Kidney capillary endothelial cell (primary cell): ENCODE measurements at regions not wholly inside any gene's neighbourhood (a gene's known extent, or its start where the extent isn't known, plus 50 kb on each side); places are given as distances from the start of the nearest gene placed in this dataset.
A peak's percentile ranks its signal among the peaks of the same experiment; 100 is the strongest.
"Not testable (repeated sequence)": the region's sequence is repeated elsewhere in the genome, so short reads cannot be mapped to it uniquely, and the experiment has no call there.

Source experiments
- DNase-seq: peaks from one replicate; pipeline ENCODE4 v3.0.0-alpha.2; 2018; ENCODE audit warnings: low spot score

DNA sequence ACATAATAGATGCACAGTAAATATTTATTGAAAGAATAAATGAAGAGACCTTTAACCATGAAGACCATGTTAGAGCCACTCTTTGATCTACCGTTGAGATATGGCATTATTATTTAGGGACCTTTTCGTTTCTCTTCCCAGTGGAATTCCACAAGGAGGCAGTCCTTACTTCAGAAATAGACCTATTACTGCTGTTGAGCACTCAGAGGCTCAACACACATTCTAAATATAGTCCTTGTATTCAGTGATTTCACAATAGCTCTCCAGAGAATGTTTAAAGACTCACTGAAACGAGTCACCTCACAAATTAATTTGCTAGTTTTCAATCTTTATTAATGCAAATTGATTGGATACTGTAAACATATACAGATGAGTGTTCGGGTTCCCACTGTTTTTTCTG lies 603.8 kb downstream of the CDH8 start:
- peak; percentile 1 for DNase-seq

DNA sequence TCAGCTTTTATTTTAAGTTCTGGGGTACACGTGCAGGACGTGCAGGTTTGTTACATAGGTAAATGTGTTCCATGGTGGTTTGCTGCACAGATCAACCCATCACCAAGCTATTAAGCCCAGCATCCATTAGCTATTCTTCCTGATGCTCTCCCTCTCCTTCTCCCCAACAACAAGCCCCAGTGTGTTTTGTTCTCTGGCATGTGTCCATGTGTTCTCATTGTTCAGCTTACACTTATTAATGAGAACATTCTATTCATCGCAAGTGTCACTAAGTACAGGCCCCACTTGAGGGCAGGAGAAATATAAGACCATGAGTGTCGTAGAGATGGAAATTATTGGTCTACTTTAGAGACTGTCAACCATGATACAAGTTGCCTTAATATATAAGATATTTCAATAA lies 615.1 kb downstream of the CDH8 start:
- DNase-seq, result no peak

DNA sequence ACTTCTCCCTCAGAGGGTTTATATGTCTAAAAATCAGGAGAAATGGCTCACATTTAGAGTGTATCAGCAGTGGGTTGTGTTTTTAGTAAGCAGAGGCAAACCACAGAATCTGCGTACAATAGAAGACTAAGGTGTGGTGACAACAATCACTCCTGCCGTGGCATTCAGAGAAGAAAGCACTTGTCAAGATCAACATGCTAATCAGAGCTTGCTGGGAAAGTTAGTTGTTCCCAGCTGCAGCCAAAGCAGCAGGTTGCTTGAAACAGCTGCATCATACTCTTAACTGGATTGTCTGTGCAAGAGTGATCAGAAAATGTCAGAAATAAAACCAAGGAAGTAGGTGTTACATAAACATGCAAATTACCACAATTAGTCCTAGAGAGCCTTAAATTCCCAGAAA lies 616.4 kb downstream of the CDH8 start:
- no peak for DNase-seq

DNA sequence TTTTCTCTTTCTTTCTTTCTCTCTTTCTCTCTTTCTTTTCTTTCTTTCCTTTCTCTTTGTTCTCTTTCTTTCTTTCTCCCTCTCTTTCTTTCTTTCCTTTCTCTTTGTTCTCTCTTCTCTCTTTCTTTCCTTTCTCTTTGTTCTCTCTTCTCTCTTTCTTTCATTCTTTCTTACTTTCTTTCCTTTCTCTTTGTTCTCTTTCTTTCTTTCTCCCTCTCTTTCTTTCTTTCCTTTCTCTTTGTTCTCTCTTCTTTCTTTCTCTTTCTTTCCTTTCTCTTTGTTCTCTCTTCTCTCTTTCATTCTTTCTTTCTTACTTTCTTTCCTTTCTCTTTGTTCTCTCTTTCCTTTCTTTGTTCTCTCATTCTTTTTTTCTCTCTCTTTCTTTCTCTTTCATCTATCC lies 617.4 kb downstream of the CDH8 start:
- not testable (repeated sequence) for DNase-seq

DNA sequence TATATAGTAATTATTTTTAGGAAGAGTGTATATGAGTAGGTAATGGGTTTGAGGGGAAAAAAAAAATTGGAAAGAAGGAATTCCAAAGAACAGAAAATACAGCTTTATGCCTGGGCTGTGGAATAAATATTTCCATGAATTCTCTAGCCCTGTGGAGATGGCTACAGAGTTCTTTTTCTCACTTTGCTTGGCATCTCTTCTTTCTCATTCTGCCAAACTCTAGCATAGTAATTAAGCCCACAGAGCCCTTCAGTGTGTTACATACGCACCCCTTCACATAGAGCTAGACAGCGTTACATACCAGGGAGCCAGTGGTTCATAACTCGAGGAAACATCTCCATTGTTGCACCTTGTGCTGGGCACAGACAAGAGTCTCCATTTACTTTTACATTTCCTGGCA lies 621.1 kb downstream of the CDH8 start:
- DNase-seq, result no peak

DNA sequence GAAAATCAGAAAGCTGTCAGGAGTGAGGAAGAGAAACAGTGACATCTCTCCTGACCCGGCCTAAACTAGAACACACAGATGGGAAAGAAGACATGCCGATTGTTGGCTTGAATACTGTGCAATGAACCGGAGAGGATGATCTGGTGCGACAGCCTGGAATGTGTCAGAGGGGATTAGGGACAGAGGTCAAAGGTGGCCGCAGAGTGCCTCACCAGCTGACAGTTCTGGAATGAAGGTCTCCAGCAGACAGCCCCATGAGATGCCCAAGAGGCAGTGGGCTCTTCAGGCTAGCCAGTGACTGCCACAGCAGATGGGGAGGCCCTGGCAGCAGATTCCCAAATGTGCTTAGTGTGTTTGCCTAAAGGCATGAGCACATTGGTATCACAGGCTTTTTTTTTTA lies 623.2 kb downstream of the CDH8 start:
- no peak for DNase-seq

DNA sequence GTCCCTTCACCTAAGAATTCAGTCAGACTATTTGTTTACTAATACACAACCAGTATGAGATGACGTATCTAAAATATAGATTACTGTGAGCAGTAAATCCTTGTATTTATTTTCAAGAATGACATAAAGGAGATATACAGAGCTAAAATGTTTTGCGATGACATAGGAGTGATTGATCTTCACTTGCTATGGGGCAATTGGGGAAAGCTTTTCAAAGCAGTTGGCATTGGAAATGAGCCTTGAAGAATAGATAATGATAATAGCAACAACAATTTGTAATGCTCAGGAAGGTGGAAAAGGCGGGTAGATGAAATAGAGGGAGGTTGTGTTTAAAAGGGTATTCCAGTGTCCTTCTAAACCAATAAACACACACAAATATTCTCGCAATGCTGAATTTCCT lies 623.7 kb downstream of the CDH8 start:
- no peak for DNase-seq

DNA sequence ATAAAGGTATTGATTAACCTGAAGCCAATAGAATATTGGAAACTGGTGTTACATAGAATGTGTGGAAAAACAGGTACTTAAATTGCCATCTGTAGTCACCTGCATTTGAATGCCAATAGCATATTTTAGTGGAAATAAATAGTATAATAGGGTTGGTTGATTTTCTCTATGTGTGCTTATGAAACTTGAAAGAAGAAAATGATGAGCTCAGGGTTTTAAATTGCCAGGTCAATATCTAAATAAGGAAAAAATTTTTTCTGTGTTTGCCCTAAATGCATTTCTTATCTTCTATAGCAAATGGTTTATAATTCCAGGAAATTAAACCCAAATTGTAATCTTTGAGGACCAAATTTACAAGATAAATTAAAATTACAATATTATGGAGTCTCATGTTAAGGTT lies 626.6 kb downstream of the CDH8 start:
- DNase-seq, result no peak

DNA sequence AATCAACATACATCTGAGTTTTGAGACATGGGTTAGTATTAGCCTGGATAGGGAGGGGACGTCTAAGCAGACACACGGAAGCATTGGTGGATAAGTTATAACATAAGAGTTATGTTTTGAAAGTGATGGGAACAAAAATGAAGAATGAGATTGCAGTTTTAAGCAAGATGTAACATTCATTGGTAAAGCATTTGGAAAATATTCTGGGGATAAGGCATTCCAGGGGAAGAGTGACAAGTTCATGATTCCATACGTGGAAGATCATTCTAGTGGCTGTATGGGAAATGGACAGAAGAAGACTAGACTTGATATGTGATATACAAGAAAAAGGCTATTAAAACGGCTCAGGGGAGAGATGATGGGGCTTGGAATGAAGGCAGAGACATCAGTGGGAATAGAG lies 632.9 kb downstream of the CDH8 start:
- DNase-seq, result no peak

DNA sequence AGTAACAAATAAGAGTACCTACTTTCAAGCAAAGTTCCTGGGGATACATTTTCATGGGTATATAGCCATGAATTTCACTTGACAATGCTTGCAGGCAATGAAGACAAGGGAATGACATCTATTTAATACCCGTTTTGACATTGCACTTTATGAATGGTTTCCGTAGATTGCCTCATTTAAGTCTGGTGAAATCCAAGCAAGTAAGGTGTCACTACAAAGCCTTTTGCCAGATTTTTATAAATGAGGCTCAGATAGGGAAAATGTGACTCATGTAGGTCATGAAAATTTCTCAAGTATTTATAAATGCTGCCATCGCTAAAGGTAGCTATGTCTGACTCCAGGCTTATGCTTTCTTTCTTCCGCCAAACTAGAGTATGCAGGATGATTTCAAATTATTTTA lies 644.3 kb downstream of the CDH8 start:
- no peak for DNase-seq

DNA sequence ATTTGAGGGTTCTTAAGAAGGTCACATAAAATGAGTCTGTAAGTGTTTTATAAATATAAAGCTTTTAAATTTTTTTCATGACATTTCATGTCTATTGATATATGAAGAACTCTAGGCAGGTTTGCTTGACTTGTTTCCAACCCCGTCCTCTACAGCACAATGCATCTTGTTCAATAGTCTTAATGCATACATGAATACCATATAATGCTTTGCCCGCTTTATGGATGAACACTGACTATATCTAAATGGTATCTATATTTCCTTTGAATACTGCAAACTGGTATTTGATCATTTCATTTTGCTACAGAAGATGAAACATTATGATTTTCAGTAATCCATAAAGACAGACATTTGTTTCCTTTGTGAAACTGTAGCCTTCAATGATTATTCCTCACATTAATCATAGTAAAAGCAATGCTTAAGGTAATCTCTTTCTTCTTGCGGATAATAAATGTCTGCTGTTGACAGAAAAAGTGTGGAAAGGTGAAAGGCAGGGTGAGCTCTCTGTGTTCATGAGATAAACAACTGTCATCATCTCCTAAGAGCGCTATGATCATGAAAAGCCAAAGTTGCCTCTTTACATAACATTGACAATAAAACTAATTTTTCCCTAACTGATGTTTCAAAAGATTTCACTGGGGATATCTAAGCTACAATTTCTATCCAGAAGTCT lies 645.1 kb downstream of the CDH8 start:
- DNase-seq, result no peak

DNA sequence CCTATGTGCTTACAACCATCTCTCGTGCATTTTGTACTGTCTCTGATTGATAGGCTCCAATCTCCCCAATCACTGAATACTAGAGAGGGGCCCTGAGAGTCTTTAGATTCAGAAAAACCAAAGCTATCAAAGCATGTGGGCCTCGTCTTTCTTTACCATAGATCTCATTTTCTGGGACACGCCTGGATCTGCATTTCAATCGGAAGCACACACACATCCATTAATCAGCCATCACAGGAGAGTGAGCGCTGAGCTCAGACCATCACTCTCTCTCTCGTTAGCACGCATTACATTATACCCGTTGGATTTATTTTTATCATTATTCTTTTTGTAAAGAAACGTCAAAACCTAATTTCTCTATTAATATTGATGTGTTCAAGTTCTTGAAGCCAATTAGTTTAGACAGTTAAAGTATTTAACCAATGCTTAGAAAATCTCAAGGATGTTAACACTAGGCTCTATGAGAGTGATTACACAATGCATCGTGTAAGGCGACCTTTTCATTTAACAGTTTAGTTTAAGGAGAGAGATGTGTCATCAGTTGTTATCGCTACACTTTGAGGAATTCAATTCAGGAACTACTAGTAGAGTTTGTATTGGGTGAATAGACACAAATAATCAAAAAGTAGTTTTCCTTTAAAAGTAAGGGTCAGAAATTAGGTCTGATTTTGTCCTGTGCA lies 650.7 kb downstream of the CDH8 start:
- DNase-seq, result no peak

DNA sequence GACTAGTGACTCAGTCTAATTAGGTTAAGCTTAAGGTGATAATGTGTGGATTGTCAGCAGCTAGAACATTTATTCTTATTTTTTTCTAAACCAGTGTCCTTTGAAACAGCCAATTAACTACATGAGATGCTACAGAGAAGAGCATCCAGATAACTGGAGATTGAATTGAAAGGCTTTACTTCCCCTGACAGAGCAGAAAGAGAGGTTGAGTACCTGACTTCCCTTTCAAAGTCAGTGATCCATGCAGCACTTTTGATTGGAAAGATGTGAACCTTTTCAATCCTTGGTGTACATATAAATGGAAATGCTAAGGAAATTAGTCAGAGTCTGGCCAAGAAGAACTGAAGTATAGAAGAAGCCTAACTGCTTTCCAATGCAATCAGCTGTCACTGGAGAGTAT lies 653.8 kb downstream of the CDH8 start:
- no peak for DNase-seq

DNA sequence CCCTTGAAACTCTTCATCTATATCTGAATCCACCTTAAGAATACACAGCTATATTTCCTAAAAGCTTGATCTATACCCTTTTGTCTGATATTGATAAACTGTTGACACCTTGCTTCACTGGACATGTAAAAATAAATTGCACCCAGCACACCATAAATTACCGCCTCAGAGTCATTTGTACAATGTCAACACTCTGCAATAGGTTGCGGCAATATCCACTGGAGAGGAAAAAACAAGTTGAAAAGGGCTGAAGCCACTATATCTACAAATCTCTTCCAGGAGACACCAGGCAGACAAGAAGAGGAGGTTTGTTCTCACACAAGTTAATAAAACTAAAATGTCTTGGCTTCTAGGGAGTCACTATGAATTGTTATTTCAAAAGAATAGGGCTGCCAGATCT lies 656.9 kb downstream of the CDH8 start:
- DNase-seq, result no peak

DNA sequence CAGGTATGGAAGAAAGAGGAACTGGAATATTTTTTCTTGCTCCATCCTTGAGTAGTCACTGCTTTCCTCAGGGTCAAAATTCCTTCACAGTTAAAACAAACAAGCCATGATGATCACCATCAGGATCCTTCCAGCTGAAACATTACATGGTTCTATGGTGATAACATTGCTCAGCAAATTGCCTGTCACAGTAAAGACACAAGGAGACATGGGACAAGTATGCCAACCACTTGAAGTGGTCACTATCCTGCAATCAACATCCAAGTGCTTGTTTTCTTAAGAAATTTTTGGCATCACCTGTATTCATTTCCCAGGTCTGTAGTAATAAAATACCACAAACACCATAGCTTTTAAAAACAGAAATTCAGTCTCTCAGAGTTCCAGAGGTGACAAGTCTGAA lies 662.2 kb downstream of the CDH8 start:
- DNase-seq, result no peak

DNA sequence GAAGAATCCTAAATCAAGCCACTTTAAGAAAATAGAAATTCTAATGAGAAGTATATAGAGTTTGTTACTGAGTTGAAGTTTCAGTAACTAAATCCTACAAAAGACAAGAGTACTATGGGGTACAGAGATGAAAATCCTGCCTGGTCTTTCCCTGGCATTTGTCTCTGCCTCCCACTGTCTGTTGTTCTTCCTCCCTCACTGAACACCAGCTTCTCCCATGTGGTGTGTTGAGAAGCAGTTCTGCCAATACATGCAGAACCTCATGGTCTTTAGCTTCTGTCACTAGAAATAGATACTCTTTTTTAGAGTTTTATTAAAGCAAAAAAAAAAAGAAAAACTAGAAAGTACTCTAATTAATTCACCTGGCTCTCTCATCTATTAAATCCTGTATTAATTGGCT lies 664.4 kb downstream of the CDH8 start:
- no peak for DNase-seq

DNA sequence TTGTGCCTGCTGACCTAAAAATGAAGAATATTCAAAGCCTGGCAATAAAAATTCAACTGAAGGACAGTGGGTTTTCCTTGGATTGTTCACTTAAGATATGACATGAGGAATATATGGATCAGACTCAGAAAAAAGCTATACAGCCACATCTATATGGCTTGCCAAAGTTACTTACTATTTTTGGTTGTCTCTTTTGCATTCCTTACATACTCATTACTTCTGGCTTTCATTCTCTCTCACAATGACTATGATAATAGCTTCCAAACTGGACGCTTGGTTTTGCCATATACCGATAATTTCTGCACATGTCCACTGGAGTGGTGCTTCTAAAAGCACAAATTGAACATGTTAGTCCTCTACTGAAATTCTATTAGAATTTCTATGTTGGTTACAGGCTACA lies 664.9 kb downstream of the CDH8 start:
- DNase-seq, result no peak

DNA sequence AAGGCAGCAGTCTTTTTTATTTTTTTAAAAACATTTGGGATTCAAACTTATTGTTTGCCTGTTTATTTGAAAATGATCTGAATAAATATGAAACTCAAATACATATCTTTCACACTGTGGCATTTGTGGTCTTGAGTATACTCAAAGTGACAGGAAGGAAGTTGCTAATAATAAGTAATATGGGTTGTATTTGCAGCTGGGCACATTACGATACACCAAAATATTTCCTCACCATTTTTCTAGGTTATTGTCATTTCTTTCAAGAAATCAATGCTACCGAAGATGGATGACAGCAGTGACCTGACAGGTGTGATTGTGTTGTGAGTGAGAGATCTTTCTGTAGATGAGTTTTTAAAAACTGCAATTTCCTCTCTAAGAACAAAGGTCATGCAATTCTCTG lies 665.7 kb downstream of the CDH8 start:
- peak; percentile 38 for DNase-seq

DNA sequence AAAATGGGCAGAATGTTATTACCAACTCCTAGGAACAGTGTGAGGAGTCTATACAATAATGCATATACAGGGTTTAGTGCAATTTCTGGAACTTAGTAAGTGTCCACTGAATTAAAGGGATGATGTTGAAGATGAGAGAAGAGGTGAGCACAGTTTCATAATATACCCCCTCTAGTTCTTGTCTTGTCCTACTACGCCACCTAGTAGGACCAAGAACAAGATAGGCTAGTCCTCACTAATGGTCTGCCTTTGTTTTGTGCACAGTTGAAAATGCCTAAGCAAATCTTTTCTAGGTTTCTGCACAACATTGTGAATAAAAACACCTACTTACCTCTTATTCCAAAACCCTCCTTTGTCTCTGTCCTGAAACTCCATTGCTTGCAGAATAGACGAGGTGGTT lies 670.2 kb downstream of the CDH8 start:
- DNase-seq, result no peak

DNA sequence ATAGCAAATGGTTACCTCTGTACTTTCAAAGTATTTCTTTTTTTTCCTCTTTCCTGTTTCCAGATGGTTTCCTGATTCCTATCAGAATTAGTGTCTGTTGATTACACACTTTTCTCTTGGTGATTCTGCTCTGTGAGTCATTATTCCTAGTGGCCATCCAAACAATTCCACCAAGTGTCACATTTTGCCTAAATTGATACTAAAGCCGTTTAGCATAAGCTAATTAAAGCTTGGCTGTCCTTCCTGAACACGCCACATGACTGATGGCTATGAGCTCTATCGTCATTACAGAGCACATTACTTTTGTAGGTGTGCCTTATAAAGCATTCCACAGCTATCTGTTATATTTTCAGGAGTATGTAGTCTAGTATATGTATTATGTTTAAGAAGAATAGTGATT lies 671.2 kb downstream of the CDH8 start:
- DNase-seq, result peak; percentile 10

DNA sequence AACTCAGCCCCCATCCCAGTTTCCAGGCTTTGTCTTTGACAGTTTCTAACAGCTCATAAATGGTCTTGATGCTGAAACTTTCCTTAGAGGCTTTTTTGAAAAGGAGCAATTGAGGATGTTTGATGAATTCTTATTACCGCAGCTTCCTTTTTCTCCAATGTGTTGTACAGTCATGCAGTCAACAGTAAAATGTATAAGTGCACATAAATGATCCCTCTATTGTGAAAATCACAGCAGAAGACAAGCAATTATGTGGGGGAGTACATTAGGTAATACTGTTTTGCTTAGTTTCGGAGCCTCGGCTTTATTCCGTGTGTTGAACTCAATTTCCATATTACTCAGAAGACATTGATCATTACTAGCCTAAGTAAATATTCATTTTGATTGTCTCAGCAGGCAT lies 673.7 kb downstream of the CDH8 start:
- DNase-seq, result no peak

DNA sequence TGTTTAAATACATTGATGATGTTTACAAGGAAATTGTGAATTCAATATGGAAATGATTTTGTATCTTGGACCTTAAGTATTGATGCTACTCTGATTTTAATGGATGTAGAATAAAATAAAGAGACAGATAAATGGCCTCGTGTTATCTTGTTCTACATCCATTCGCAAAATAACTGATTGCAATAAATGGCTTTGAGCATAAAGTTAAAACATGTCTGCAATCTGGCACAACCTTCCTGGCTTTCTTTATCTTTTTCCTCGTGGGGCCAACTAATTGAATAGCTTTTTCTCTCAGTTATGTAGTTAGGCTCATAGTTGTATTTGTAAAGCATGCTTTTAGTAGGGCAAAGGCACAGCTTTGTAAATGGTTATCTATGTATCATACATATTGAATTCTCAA lies 691.4 kb downstream of the CDH8 start:
- DNase-seq, result no peak

DNA sequence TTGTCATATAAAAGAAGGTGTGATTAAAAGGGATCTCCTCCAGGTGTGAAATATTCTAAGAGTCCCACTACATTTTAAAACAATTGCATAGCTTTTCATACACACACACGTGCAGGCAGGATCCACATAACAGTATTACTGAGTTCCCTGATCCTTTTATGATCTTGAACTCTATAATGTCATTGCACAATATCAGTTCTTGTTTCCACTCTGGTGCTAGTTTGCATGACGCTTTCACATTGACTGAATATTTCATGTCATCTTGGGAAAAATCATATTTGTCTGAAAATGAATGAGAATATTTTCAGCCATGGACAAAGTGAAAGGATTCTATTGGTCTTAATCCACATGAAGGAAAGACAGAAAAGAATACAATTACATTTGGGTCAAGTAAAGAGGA lies 703.8 kb downstream of the CDH8 start:
- no peak for DNase-seq

DNA sequence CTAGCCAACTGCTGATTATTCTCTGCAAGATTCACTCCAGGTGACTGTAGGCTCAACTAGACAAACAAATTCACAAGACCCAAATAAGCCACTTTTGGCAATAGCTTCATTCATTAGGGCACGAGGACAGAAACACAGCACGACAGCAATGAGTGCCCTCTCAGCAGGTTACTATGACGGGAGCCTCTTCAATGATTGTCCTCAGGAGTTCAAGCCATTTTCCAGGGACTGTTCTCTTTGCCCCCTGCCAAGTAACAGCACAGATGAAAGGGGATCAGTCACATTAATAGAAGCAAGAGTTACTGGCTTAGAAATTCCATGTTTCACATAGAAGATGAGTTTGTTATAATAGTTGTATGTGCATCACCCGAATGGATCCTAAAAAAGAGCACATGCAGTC lies 712.2 kb downstream of the CDH8 start:
- no peak for DNase-seq
